GM21825 (cell line): ENCODE measurements at regions not wholly inside any gene's neighbourhood (a gene's known extent, or its start where the extent isn't known, plus 50 kb on each side); places are given as distances from the start of the nearest gene placed in this dataset.
A peak's percentile ranks its signal among the peaks of the same experiment; 100 is the strongest.
"Not testable (repeated sequence)": the region's sequence is repeated elsewhere in the genome, so short reads cannot be mapped to it uniquely, and the experiment has no call there.

ENCODE experiments used
- ATAC-seq: cut with Tn5 transposase; IDR thresholded peaks from one replicate; pipeline ENCODE4 v1.9.1; 2021; ENCODE audit warnings: mild to moderate bottlenecking, moderate library complexity; ENCODE audit not compliant: unreplicated experiment

- peak; percentile 85 for ATAC-seq
Observed at GRCh38 chr15:30470601-30471365, 56.7 kb upstream of the GOLGA8R start.

- peak; percentile 8 for ATAC-seq
Observed at GRCh38 chr15:30471366-30471749, 57.3 kb upstream of the GOLGA8R start.

GRCh38 chr15:30471817-30472551 is 57.9 kb upstream of the GOLGA8R start:
- not testable (repeated sequence) for ATAC-seq

DNA sequence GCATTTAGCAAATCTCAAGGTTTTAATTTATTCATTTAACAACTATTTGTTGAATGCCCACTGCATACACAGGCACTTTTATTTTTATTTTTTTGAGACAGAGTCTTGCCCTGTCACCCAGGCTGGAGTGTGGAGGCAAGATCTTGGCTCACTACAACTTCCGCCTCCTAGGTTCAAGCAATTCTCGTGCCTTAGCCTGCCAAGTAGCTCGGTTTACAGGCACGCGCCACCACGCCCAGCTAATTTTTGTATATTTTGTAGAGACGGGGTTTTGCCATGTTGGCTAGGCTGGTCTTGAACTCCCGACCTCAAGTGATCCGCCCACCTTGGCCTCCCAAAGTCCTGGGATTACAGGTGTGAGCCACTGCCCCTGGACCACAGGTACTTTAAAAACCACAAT is 67.0 kb upstream of the GOLGA8Q start:
- ATAC-seq = not testable (repeated sequence)

- not testable (repeated sequence) for ATAC-seq
Observed at GRCh38 chr15:30489237-30489636, 62.6 kb upstream of the GOLGA8Q start.

DNA sequence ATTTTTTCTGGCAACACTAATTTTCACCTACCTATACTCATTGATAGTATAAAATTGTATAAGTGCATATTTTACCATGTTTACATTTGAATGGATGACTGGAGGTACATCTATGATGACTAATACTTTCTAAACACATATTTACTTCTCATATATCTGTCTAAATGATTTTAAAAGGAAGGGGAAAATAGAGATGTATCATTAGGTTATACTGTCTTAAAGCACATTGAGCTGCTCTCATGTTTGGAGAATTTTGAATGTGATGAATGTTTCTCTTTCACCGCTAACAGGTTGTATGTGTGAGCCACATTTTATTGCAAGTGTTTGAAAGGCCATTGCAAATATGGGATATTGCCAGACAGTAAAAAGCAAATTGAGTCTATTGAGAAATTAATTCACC is 61.5 kb upstream of the GOLGA8Q start:
- not testable (repeated sequence) for ATAC-seq

DNA sequence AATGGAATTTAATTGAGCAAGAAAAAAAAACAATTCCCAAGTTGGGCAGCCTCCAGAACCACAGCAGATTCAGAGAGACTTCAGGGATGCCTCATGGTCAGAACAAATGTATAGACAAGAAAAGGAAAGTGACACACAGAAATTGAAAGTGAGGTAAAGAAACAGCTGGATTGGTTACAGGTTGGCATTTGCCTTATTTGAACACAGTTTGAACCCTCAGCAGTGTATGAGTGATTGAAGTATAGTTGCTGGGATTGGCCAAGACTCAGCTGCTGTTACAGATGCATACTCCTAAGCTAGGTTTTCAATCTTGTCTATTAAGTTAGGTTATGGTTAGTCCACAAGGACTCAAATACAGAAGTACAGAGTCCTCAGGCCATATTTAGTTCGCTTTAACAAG is 57.9 kb upstream of the GOLGA8Q start:
- ATAC-seq = not testable (repeated sequence)

DNA sequence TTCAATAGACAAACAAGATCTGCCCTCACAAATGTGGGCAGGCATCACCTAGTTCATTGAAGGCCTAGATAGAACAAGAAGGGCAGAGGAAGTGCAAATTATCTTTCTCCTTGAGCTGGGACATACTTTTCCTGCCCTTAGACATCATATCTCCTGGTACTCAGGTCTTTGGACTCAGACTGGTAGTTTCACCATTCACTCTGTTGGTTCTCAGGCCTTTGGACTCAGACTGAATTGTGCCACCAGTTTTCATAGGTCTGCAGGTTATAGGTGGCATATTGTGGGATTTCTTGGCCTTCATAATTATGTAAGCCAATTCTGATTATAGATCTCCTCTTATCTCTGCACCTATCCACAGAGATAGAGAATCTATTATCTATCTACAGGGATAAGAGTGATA is 54.6 kb upstream of the GOLGA8Q start:
- not testable (repeated sequence) for ATAC-seq

DNA sequence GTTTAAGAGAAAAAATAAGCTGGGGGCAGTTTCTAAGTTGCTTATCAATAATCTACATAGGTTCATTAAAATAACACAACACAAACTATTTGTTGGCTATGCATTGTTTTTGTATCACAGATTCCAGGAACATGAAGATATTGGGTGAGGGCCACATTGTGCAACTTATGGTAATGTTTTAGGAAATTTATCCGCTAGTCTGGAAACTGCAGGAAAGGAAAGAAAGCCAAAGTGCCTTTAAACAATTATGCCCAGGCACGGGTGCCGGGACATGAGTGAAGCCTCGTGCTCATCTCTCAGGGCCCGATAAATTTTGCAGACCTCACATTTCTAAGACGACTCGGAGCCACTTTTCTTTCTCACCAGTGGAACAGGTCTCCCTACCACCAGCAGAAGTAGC is 52.6 kb upstream of the GOLGA8Q start:
- ATAC-seq = not testable (repeated sequence)

- ATAC-seq = not testable (repeated sequence)
Observed at GRCh38 chr15:30500511-30500910, 51.3 kb upstream of the GOLGA8Q start.
